Brain microvascular endothelial cell (primary cell): ENCODE measurements at regions not wholly inside any gene's neighbourhood (a gene's known extent, or its start where the extent isn't known, plus 50 kb on each side); places are given as distances from the start of the nearest gene placed in this dataset.
"Not testable (repeated sequence)": the region's sequence is repeated elsewhere in the genome, so short reads cannot be mapped to it uniquely, and the experiment has no call there.

Experiments used
- DNase-seq: peaks from one replicate; pipeline ENCODE4 v3.0.0-alpha.2; 2020
- H3K27ac ChIP-seq: fragments of 250-450 bp; sonication (Bioruptor Pico); 2 replicates; pipeline ENCODE4 v1.5.1; 2020; ENCODE audit warnings: mild to moderate bottlenecking, moderate library complexity
- H3K27me3 ChIP-seq: fragments of 250-450 bp; sonication (Bioruptor Pico); replicated peaks from 2 replicates; pipeline ENCODE4 v1.5.1; 2020; ENCODE audit warnings: mild to moderate bottlenecking
- H3K36me3 ChIP-seq: fragments of 250-450 bp; sonication (Bioruptor Pico); replicated peaks from 2 replicates; pipeline ENCODE4 v1.5.1; 2020; ENCODE audit warnings: mild to moderate bottlenecking
- H3K4me3 ChIP-seq: 2 replicates; pipeline ENCODE4 v1.5.1; 2011; ENCODE audit warnings: low read depth, mild to moderate bottlenecking, control low read depth, low read length, moderate library complexity
- CTCF ChIP-seq: IDR thresholded peaks from 2 replicates; pipeline ENCODE4 v1.5.1; 2011; ENCODE audit warnings: low read depth, mild to moderate bottlenecking, moderate library complexity, low read length, control low read depth, inconsistent platforms; ENCODE audit errors: missing control alignments
- in situ Hi-C: cut with HindIII; loops from 2 replicates; pipeline ENCODE4 v1.10.0; 2017; ENCODE audit warnings: low sequenced_read_pairs, low pct_ligation_motif_present

GRCh38 chr4:8961343-8961742 lies 89.7 kb upstream of the HMX1 start:
- H3K27me3 ChIP-seq, H3K4me3 ChIP-seq, H3K27ac ChIP-seq, H3K36me3 ChIP-seq, in situ Hi-C loops: not testable (repeated sequence)
- TF ChIP-seq CTCF: peak; percentile 22
- peak; percentile 22 for DNase-seq

DNA sequence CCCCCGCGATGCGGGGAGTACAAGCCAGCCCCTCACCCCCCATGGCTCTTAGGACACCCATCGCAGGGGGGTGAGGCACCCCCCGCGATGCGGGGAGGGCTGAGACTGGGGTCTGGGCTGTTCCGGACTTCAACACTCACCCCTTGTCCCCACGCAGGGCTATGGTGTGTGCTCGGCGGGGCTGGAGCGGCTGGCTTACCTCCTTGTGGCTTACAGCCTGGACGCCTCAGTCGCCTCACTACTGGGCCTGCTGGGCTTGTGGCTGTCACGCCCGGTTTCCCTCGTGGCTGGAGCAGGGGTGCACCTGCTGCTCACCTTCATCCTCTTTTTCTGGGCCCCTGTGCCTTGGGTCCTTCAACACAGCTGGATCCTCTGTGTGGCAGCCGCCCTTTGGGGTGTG lies 87.8 kb upstream of the HMX1 start:
- H3K4me3 ChIP-seq, in situ Hi-C loops, H3K27ac ChIP-seq, DNase-seq, H3K27me3 ChIP-seq, H3K36me3 ChIP-seq: not testable (repeated sequence)

GRCh38 chr4:8954001-8954400 lies 82.4 kb upstream of the HMX1 start:
- DNase-seq, H3K36me3 ChIP-seq, in situ Hi-C loops, H3K4me3 ChIP-seq, H3K27ac ChIP-seq, H3K27me3 ChIP-seq: not testable (repeated sequence)

DNA sequence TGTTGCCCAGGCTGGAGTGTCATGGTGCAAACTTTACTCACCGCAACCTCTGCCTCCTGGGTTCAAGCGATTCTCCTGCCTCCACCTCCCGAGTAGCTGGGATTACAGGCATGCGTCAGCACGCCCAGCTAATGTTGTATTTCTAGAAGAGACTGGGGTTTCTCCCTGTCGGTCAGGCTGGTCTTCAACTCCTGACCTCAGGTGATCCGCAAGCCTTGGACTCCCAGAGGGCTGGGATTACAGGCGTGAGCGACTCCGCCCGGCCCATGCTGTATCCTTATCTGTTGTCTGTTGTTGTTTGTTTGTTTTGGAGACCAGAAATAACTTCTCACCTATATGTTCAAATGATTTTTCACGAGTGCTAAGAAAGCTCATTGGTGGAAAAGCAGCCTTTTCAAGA lies 81.2 kb upstream of the HMX1 start:
- in situ Hi-C loops, H3K4me3 ChIP-seq, H3K27ac ChIP-seq, DNase-seq, H3K27me3 ChIP-seq, H3K36me3 ChIP-seq: not testable (repeated sequence)

GRCh38 chr4:8952109-8952508 lies 80.5 kb upstream of the HMX1 start:
- DNase-seq, H3K27ac ChIP-seq, H3K27me3 ChIP-seq, H3K36me3 ChIP-seq, in situ Hi-C loops, H3K4me3 ChIP-seq: not testable (repeated sequence)

GRCh38 chr4:8945506-8945905 lies 73.9 kb upstream of the HMX1 start:
- H3K27me3 ChIP-seq, DNase-seq, in situ Hi-C loops, H3K4me3 ChIP-seq, H3K27ac ChIP-seq, H3K36me3 ChIP-seq: not testable (repeated sequence)

GRCh38 chr4:8943367-8943766 lies 71.7 kb upstream of the HMX1 start:
- H3K27ac ChIP-seq, H3K4me3 ChIP-seq, H3K36me3 ChIP-seq, H3K27me3 ChIP-seq, in situ Hi-C loops, DNase-seq: not testable (repeated sequence)

DNA sequence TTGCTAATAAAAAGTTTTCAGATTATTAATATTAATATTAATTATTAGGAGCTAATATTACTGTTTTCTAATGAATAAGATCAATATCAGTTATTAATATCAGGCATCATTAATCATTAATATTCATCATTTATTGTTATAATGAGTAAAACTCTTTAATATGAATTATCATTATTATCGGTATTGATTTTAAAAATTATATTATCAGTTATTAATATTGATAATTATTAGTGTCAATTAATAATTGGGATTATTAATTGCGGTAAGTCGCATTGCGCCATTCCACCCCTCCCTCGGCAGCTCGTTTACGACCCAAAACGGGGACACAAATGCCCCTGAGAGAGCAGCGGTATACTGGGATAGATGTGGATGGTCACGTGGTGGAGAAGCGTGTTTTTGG lies 70.4 kb upstream of the HMX1 start:
- H3K36me3 ChIP-seq, H3K4me3 ChIP-seq, H3K27me3 ChIP-seq, DNase-seq, in situ Hi-C loops, H3K27ac ChIP-seq: not testable (repeated sequence)

GRCh38 chr4:8941492-8941805 lies 69.8 kb upstream of the HMX1 start:
- H3K27ac ChIP-seq, in situ Hi-C loops, H3K36me3 ChIP-seq, DNase-seq, H3K4me3 ChIP-seq, H3K27me3 ChIP-seq: not testable (repeated sequence)

DNA sequence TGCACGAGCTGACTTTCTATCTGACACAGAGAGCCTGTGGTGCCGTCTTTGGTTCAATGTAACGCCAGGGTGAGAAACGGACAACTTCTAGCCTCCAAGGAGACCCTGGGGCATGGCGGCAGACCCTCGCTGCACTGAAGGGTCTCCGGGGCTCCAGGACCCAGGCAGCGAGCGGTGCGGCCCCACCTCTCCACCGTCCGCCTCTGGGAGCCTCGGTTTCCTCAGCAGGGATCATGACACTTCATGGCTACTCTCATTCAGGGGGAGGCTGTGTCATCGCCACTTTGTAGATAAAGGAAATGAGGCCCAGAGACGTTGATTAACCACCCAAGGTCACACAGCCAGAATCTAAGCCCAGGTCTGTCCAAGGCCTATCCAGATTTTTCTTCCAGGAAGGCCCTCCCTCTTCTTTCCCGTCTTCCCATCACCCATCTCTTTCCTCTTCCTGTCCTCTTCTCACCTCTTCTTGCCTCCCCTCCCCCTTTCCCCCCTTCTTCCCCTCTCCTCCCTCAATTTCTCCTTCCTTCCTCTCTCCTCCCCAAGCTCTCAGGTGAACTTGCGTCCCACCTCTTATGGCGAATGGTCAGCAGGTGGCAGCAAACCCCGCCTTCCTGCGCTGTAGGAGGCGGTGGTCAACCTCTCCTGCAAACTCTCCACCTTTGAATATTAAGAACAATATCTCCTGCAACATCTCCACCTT lies 69.3 kb upstream of the HMX1 start:
- no peak for DNase-seq
- no peak for TF ChIP-seq CTCF
- no peak overlapping the region for H3K4me3 ChIP-seq
- no peaks in the 10 kb centered on the region for H3K27me3 ChIP-seq
- in situ Hi-C loops: no loop called here
- no peak overlapping the region for H3K27ac ChIP-seq
- H3K36me3 ChIP-seq: no peaks in the 10 kb centered on the region
